Stimulated activated CD4-positive, alpha-beta T cell treated with anti-CD3 and anti-CD28 coated beads, Interleukin-12 subunit alpha, Interleukin-12 subunit beta, amount 100 ng/mL, for 48 hours (primary cell): ENCODE measurements at regions not wholly inside any gene's neighbourhood (a gene's known extent, or its start where the extent isn't known, plus 50 kb on each side); places are given as distances from the start of the nearest gene placed in this dataset.
"Not testable (repeated sequence)": the region's sequence is repeated elsewhere in the genome, so short reads cannot be mapped to it uniquely, and the experiment has no call there.

ENCODE experiments used
- DNase-seq, 3 donors: peaks; one replicate each; pipeline ENCODE4 v3.0.0-alpha.2; 2020; ENCODE audit warnings: low read depth in 2 of 3, low spot score in 1 of 3

DNA sequence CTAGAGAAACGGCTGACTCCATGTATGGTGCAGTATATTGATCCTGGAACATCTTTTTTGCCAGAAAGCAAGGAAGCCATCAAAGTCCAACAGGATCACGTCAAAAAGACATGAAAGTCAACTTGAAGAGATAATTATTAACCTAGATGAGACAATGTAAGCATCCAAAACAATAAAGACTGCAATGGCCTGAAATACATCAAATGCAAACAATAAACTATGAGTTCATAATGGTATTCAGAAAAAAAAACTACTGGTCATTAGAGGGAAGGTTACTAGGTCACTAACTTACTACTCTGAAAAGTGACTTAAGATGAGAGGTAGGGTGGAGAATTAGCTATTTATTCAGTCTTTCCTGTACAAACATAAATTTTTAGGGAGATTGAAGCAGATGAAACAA lies 75.3 kb upstream of the OR4F16 start:
- not testable (repeated sequence) for DNase-seq

DNA sequence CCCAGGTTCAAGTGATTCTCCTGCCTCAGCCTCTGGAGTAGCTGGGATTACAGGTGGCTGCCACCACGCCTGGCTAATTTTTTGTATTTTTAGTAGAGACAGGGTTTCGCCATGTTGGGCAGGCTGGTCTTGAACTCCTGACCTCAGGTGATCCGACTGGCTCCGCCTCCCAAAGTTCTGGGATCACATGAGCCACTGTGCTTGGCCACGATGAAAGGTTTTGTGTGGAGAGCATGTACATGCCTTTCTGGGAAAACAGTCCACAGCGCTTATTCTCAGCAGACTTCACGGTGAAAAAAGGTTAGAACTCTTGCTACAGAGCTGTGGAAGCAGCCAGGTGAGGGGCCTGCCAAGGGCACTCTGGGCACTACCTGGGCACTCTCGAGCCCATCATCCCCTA lies 85.0 kb upstream of the OR4F16 start:
- not testable (repeated sequence) for DNase-seq

GRCh38 chr1:777480-778180 lies 91.2 kb upstream of the OR4F16 start:
- not testable (repeated sequence) for DNase-seq

DNA sequence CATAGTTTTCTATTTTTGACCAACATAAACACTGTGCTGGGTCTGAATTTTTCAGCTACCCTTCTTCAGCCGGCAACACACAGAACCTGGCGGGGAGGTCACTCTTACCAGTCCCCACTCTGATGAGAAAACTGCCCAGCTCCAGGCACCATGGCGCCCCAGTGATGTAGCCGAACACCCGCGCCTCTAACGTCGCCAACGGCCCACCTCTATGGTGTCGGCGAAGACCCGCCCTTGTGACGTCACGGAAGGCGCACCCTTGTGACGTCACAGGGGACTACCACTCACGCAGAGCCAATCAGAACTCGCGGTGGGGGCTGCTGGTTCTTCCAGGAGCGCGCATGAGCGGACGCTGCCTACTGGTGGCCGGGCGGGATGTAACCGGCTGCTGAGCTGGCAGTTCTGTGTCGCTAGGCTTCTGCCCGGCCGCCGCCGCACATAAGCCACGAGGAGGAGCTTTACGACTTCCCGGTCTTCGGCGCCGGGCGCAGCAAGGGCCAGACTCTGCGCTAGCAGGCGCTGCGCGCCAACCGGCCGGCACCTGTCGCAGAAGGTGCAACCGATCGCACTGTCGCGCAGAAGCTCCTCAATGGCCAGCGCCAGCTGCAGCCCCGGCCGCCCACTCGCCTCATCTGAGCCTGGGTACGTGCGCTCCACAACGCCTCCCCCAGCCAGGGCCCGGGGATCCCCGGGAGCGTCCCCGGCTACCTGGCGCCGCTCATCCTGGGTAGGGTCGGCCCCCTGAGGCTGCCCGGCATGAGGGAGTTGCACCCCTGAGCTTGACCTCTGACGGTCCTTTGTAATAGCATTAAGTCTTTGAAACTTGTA lies 92.2 kb upstream of the OR4F16 start:
- peak; percentile 96 to 98 (median 96) for DNase-seq

GRCh38 chr1:779621-780020 lies 93.2 kb upstream of the OR4F16 start:
- not testable (repeated sequence) for DNase-seq

GRCh38 chr1:788835-789234 lies 102.4 kb upstream of the OR4F16 start:
- DNase-seq, result no peak

DNA sequence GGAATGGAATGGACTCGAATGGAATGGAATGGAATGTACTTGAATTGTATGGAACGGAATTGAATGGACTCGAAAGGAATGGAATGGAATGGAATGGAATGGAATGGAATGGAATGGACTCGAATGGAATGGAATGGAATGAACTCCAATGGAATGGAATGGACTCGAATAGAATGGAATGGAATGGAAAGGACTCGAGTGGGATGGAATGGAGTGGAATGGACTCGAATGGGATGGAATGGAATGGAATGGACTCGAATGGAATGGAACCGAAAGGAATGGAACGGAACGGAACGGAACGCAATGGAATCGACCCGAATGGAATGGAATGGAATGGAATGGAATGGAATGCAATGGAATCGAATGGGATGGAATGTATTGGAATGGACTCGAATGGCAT lies 103.2 kb upstream of the OR4F16 start:
- DNase-seq, result not testable (repeated sequence)

GRCh38 chr1:790388-790930 lies 104.0 kb upstream of the OR4F16 start:
- not testable (repeated sequence) for DNase-seq

DNA sequence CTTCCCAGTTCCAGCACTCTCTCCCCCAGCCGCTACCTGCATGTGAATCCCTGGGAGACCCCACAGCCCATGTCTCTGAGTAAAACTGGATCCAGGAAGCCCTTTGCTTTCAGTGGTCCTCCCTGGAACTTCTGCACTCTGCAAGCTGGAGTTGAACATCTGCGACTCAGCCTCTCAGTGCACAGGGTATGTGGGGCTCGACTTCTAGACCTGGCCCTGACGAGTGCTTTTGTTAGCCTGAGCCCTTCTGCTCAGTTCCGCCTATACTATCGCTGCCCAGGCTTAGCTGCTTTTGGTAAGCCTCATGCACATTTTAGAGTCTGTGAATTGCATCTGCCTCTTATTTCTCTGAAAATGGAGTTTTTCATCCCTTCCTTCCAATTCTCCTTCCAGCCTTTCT lies 107.9 kb upstream of the OR4F16 start:
- not testable (repeated sequence) for DNase-seq

- DNase-seq, result not testable (repeated sequence)
Observed at GRCh38 chr1:794918-795584, 108.6 kb upstream of the OR4F16 start.

- not testable (repeated sequence) for DNase-seq
Observed at GRCh38 chr1:797649-798048, 111.2 kb upstream of the OR4F16 start.

DNA sequence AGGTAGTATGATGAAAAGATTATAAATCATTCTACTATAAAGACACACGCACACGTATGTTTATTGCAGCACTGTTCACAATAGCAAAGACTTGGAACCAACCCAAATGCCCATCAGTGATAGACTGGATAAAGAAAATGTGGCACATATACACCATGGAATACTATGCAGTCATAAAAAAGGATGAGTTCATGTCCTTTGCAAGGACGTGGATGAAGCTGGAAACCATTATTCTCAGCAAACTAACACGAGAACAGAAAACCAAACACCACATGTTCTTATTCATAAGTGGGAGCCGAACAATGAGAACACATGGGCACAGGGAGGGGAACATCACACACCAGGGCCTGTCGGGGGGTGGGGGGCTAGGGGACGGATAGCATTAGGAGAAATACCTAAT lies 113.9 kb upstream of the OR4F16 start:
- not testable (repeated sequence) for DNase-seq

DNA sequence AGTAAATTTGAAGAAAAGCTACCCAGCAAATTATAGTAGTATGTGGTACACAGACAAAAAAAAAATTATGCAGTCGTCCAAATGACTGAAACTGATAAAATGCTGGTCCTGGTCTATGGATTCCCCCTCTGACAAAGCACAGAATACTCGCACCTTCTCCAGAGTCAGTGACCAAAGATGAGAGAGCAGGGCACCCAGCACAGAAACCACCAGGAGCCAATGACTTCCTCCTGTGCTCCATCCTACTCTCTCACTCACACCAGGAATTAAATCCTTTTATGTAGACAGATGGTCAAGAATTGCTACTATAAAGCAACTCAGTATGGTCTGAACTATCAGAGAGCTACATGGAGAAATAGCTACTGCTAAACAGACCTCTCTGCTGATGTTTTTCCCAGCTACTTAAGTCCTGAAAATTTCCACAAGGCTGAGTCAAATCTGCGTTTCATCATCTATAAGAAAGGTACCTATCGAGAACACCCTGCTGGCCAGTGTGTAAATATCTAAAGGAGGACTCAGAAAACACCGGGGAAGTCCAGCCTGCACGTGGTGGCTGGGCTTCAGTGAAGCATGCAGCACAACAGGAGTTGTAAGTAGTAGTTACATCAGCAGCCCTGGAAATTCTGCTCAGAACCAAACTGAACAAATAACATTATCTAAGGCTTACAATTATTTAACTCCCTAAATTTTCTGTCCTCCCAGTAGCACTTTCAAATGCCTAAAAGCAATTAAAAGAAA lies 118.1 kb upstream of the OR4F16 start:
- not testable (repeated sequence) for DNase-seq

GRCh38 chr1:805310-805709 lies 118.4 kb upstream of the SAMD11 start:
- DNase-seq, result not testable (repeated sequence)

DNA sequence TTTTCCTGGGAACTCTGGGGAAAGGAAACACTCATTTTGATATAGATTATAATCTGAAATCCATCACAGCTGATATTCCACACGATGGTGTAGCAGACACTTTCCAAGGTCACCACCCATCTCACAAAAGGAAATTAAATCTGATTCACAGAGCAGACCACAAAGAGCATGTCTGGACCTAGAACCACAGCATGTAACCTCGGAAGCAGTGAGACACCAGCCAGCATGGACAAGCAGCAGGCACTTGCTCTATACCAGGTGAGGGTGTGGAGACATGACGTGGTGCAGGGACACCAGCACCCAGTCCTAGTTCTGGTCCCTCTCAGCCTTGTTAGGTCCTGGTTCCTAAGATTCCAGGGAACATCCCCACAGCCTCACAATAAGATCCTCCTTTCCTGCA lies 116.7 kb upstream of the SAMD11 start:
- DNase-seq, result not testable (repeated sequence)

GRCh38 chr1:807699-808390 lies 115.9 kb upstream of the SAMD11 start:
- DNase-seq, result not testable (repeated sequence)

DNA sequence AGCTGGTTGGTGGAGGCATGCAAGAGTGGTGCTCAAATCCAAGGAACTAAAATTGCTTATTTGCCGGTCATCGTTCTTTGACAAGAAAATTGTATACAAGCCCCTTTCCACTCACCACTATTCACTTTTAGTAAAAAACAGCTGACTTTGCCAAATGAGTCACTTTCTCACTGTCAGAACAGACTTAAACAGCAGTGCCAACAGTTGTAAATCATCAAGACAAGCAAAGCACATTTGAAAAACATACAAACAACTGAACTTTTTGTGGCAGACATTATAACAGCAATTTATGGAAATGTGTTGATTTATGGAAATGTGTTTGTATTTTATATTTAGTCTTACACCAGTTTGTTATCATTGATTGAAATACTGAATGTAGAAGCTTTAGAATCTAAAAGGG lies 112.8 kb upstream of the SAMD11 start:
- DNase-seq, result not testable (repeated sequence)

DNA sequence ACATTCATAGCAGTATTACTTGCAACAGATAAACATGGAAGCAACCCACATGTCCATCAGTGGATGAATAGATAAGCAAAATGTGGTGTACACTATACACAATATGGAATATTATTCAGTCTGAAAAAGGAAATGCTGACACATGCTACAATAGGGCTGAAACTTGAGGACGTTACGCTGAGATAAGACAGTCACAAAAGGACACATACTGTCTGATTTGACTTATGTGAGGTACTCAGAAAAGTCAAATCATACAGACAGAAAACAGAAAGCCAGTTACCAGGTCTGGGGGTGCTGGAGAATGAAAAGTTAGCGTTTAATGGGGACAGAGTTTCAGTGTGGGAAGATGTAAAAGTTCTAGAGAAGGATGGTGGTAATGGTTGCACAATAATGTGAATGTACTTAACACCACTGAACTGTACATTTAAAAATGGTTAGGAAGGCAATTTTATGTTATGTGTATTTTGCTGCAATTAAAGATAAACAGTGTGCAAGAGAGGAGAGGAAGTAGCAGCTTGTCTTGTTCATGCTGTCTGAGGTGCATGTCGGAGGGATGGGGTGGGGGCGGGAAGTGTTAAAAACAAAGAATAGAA lies 111.1 kb upstream of the SAMD11 start:
- DNase-seq, result not testable (repeated sequence)

DNA sequence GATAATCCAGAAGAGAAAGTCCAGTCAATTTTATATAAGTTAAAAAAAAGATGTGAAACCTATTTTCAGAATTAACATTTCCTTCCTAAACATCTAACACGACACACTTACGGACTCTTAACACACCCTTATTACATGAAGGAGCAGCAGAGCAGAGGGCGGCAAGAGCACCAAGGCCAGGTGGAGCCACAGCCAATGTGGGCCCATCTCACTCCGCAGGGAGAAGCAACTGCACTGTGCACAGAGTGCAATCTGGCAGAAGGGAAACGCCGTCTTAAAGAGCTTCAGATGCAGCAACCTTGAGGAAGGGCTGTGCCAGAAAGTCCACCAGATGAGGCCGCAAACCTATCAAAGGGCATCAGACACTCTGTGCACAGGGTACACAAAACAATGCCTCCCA lies 109.2 kb upstream of the SAMD11 start:
- DNase-seq, result not testable (repeated sequence)
